ENCODE measurements at regions not wholly inside any gene's neighbourhood (a gene's known extent, or its start where the extent isn't known, plus 50 kb on each side); places are given as distances from the start of the nearest gene placed in this dataset.

DNA sequence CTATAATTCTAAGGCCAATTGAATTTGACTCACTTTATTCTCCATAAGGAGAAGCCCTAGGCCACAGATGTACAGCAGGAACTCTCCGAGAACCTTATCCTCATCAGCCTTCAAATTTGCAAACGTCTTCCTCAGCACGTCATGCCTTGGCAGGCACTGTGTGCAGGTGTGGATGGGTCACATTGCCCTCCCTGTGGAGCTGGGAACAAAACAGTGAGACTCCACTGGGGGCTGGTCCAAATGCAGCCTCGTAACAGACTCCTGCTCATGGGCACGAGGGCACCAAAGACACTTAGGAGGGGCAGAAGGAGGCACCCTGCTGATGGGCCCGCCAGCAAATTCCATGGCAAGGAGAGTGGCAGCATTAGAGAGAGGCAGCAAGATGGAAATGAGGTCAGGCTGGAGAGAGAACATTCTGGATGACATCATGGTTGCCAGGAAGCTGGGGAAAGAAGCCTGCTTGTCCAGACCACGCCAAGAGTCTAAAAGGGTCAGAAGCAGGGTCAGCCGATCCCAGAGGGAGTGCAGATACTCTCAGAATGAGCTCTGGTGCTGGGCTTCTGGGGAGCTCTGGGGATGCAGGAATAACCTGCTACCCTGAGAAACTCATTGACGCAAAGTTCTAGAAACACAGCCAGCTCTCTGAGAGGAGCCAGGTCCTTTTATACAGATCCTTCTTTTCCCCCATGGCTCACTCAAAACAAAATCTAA is 242.2 kb downstream of the B3GLCT start:
- TF ChIP-seq, protein P1, sequence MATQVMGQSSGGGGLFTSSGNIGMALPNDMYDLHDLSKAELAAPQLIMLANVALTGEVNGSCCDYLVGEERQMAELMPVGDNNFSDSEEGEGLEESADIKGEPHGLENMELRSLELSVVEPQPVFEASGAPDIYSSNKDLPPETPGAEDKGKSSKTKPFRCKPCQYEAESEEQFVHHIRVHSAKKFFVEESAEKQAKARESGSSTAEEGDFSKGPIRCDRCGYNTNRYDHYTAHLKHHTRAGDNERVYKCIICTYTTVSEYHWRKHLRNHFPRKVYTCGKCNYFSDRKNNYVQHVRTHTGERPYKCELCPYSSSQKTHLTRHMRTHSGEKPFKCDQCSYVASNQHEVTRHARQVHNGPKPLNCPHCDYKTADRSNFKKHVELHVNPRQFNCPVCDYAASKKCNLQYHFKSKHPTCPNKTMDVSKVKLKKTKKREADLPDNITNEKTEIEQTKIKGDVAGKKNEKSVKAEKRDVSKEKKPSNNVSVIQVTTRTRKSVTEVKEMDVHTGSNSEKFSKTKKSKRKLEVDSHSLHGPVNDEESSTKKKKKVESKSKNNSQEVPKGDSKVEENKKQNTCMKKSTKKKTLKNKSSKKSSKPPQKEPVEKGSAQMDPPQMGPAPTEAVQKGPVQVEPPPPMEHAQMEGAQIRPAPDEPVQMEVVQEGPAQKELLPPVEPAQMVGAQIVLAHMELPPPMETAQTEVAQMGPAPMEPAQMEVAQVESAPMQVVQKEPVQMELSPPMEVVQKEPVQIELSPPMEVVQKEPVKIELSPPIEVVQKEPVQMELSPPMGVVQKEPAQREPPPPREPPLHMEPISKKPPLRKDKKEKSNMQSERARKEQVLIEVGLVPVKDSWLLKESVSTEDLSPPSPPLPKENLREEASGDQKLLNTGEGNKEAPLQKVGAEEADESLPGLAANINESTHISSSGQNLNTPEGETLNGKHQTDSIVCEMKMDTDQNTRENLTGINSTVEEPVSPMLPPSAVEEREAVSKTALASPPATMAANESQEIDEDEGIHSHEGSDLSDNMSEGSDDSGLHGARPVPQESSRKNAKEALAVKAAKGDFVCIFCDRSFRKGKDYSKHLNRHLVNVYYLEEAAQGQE (IDR thresholded peaks at IDR 0.05; ENCODE audit: borderline replicate concordance), result no peak
- TF ChIP-seq, protein P1 (CRISPR knock-in tag; IDR thresholded peaks at IDR 0.05; ENCODE audit: low read depth), result no peak
- TF ChIP-seq, protein P2, sequence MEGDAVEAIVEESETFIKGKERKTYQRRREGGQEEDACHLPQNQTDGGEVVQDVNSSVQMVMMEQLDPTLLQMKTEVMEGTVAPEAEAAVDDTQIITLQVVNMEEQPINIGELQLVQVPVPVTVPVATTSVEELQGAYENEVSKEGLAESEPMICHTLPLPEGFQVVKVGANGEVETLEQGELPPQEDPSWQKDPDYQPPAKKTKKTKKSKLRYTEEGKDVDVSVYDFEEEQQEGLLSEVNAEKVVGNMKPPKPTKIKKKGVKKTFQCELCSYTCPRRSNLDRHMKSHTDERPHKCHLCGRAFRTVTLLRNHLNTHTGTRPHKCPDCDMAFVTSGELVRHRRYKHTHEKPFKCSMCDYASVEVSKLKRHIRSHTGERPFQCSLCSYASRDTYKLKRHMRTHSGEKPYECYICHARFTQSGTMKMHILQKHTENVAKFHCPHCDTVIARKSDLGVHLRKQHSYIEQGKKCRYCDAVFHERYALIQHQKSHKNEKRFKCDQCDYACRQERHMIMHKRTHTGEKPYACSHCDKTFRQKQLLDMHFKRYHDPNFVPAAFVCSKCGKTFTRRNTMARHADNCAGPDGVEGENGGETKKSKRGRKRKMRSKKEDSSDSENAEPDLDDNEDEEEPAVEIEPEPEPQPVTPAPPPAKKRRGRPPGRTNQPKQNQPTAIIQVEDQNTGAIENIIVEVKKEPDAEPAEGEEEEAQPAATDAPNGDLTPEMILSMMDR (IDR thresholded peaks at IDR 0.05 in 2 of 3, conservative IDR thresholded peaks at IDR 0.05 in 1 of 3; ENCODE audit: insufficient read depth in 2 of 3, low read depth in 1 of 3, low read length in 3 of 3), result no peak
- no peak for TF ChIP-seq ZNF143 (CRISPR knock-in tag; IDR thresholded peaks at IDR 0.05)
- TF ChIP-seq GABPA (tag; conservative IDR thresholded peaks at IDR 0.05; ENCODE audit: low read depth), result no peak
- TF ChIP-seq ZNF274 (IDR thresholded peaks at IDR 0.05; ENCODE audit: borderline replicate concordance, low read depth, low read length), result no peak
- TF ChIP-seq FOSL1 (tag; conservative IDR thresholded peaks at IDR 0.05), result no peak

Data from K562 (cell line).